ENCODE measurements at regions not wholly inside any gene's neighbourhood (a gene's known extent, or its start where the extent isn't known, plus 50 kb on each side); places are given as distances from the start of the nearest gene placed in this dataset.

DNA sequence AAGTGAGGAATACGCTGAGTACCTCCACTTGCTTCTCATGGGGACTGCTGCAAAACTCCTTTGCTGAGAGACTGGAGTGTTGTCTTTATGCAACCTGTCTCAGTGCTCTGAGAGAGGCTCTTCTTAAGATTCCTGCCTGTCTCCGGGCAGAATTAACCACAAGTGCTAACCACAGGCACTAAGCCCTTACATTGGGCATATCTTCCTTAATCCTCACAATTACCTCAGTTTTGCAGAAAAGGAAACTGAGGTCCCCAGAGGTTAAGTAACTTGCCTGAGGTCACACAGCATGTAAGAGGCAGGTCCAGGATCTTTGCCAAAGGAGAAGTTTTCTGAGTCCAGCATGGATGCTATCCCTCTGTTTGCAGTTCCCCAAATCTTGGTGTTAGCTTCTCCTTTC lies 86.0 kb downstream of the GP2 start (continued):
- TF ChIP-seq, protein P1, sequence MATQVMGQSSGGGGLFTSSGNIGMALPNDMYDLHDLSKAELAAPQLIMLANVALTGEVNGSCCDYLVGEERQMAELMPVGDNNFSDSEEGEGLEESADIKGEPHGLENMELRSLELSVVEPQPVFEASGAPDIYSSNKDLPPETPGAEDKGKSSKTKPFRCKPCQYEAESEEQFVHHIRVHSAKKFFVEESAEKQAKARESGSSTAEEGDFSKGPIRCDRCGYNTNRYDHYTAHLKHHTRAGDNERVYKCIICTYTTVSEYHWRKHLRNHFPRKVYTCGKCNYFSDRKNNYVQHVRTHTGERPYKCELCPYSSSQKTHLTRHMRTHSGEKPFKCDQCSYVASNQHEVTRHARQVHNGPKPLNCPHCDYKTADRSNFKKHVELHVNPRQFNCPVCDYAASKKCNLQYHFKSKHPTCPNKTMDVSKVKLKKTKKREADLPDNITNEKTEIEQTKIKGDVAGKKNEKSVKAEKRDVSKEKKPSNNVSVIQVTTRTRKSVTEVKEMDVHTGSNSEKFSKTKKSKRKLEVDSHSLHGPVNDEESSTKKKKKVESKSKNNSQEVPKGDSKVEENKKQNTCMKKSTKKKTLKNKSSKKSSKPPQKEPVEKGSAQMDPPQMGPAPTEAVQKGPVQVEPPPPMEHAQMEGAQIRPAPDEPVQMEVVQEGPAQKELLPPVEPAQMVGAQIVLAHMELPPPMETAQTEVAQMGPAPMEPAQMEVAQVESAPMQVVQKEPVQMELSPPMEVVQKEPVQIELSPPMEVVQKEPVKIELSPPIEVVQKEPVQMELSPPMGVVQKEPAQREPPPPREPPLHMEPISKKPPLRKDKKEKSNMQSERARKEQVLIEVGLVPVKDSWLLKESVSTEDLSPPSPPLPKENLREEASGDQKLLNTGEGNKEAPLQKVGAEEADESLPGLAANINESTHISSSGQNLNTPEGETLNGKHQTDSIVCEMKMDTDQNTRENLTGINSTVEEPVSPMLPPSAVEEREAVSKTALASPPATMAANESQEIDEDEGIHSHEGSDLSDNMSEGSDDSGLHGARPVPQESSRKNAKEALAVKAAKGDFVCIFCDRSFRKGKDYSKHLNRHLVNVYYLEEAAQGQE (IDR thresholded peaks at IDR 0.05; ENCODE audit: unreplicated experiment), result no peak
- no peak for TF ChIP-seq EZH2phosphoT487 (IDR thresholded peaks at IDR 0.05; ENCODE audit: unreplicated experiment)
- TF ChIP-seq CTCF (conservative IDR thresholded peaks at IDR 0.05; ENCODE audit: low read depth in 2 of 2), result no peak
- TF ChIP-seq CREB1 (CRISPR knock-in tag; IDR thresholded peaks at IDR 0.05; ENCODE audit: low read depth), result no peak
- no peak for TF ChIP-seq ZNF331 (CRISPR knock-in tag; IDR thresholded peaks at IDR 0.05; ENCODE audit: low read depth)
- TF ChIP-seq POLR2AphosphoS5 (IDR thresholded peaks at IDR 0.05; ENCODE audit: low read depth), result no peak

- Mint-ChIP-seq H3K4me1 (0 out of 3 replicates have a peak, but pooled peaks cover 4% of the 10 kb centered on the region), H3K9me3 (no peaks in the 10 kb centered on the region), H3K4me3 (no peak overlapping the region), H3K27me3 (ENCODE audit: insufficient read depth, low read depth, poor library complexity) (no peaks in the 10 kb centered on the region), H3K27ac (no peak overlapping the region), H3K36me3 (ENCODE audit: low read depth) (no peaks in the 10 kb centered on the region)
- Histone ChIP-seq H3K79me2 (replicated peaks; ENCODE audit: insufficient read depth) (no peaks in the 10 kb centered on the region), H3F3A (replicated peaks; ENCODE audit: low read depth) (no peaks in the 10 kb centered on the region), H3K36me3 (ENCODE audit: insufficient read depth) (no peaks in the 10 kb centered on the region), H3K27ac (ENCODE audit: low read depth) (no peak overlapping the region), H3K27me3 (ENCODE audit: insufficient read depth) (no peaks in the 10 kb centered on the region), H2AFZ (peak overlapping the region; percentile 56; the same call in 1 of the 2 replicates), H3K4me3 (no peak overlapping the region), H4K20me1 (replicated peaks; ENCODE audit: insufficient read depth) (no peaks in the 10 kb centered on the region), H3K4me1 (ENCODE audit: insufficient read depth) (no peaks in the 10 kb centered on the region; the same call in none of the 2 replicates), H3K4me2 (no peak overlapping the region), H3K9me2 (ENCODE audit: insufficient read depth) (no peaks in the 10 kb centered on the region)
- ATAC-seq, result no peak
- DNase-seq (ENCODE audit: low spot score), result no peak
- TF ChIP-seq ZNF331 (CRISPR knock-in tag; IDR thresholded peaks at IDR 0.05; ENCODE audit: low read depth) (no peak), CTCF (conservative IDR thresholded peaks at IDR 0.05; ENCODE audit: low read depth in 2 of 2) (no peak), CREB1 (CRISPR knock-in tag; IDR thresholded peaks at IDR 0.05; ENCODE audit: low read depth) (no peak)
- TF ChIP-seq, protein P2, sequence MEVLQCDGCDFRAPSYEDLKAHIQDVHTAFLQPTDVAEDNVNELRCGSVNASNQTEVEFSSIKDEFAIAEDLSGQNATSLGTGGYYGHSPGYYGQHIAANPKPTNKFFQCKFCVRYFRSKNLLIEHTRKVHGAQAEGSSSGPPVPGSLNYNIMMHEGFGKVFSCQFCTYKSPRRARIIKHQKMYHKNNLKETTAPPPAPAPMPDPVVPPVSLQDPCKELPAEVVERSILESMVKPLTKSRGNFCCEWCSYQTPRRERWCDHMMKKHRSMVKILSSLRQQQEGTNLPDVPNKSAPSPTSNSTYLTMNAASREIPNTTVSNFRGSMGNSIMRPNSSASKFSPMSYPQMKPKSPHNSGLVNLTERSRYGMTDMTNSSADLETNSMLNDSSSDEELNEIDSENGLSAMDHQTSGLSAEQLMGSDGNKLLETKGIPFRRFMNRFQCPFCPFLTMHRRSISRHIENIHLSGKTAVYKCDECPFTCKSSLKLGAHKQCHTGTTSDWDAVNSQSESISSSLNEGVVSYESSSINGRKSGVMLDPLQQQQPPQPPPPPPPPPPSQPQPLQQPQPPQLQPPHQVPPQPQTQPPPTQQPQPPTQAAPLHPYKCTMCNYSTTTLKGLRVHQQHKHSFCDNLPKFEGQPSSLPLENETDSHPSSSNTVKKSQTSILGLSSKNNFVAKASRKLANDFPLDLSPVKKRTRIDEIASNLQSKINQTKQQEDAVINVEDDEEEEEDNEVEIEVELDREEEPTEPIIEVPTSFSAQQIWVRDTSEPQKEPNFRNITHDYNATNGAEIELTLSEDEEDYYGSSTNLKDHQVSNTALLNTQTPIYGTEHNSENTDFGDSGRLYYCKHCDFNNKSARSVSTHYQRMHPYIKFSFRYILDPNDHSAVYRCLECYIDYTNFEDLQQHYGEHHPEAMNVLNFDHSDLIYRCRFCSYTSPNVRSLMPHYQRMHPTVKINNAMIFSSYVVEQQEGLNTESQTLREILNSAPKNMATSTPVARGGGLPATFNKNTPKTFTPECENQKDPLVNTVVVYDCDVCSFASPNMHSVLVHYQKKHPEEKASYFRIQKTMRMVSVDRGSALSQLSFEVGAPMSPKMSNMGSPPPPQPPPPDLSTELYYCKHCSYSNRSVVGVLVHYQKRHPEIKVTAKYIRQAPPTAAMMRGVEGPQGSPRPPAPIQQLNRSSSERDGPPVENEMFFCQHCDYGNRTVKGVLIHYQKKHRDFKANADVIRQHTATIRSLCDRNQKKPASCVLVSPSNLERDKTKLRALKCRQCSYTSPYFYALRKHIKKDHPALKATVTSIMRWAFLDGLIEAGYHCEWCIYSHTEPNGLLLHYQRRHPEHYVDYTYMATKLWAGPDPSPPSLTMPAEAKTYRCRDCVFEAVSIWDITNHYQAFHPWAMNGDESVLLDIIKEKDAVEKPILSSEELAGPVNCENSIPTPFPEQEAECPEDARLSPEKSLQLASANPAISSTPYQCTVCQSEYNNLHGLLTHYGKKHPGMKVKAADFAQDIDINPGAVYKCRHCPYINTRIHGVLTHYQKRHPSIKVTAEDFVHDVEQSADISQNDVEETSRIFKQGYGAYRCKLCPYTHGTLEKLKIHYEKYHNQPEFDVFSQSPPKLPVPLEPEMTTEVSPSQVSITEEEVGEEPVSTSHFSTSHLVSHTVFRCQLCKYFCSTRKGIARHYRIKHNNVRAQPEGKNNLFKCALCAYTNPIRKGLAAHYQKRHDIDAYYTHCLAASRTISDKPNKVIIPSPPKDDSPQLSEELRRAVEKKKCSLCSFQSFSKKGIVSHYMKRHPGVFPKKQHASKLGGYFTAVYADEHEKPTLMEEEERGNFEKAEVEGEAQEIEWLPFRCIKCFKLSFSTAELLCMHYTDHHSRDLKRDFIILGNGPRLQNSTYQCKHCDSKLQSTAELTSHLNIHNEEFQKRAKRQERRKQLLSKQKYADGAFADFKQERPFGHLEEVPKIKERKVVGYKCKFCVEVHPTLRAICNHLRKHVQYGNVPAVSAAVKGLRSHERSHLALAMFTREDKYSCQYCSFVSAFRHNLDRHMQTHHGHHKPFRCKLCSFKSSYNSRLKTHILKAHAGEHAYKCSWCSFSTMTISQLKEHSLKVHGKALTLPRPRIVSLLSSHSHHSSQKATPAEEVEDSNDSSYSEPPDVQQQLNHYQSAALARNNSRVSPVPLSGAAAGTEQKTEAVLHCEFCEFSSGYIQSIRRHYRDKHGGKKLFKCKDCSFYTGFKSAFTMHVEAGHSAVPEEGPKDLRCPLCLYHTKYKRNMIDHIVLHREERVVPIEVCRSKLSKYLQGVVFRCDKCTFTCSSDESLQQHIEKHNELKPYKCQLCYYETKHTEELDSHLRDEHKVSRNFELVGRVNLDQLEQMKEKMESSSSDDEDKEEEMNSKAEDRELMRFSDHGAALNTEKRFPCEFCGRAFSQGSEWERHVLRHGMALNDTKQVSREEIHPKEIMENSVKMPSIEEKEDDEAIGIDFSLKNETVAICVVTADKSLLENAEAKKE (CRISPR knock-in tag; IDR thresholded peaks at IDR 0.05), result no peak
Observed at GRCh38 chr16:20236579-20237289, 90.6 kb downstream of the GP2 start.

All from GM23338 (cell line).